HG02571 (cell line): ENCODE measurements at regions not wholly inside any gene's neighbourhood (a gene's known extent, or its start where the extent isn't known, plus 50 kb on each side); places are given as distances from the start of the nearest gene placed in this dataset.
"Not testable (repeated sequence)": the region's sequence is repeated elsewhere in the genome, so short reads cannot be mapped to it uniquely, and the experiment has no call there.

Source experiments
- ATAC-seq: cut with Tn5 transposase; IDR thresholded peaks from one replicate; pipeline ENCODE4 v1.9.1; 2021; ENCODE audit warnings: mild to moderate bottlenecking, moderate library complexity; ENCODE audit not compliant: unreplicated experiment

GRCh38 chr12:68984796-68985573 lies 52.0 kb upstream of the CPM start:
- ATAC-seq: no peak

DNA sequence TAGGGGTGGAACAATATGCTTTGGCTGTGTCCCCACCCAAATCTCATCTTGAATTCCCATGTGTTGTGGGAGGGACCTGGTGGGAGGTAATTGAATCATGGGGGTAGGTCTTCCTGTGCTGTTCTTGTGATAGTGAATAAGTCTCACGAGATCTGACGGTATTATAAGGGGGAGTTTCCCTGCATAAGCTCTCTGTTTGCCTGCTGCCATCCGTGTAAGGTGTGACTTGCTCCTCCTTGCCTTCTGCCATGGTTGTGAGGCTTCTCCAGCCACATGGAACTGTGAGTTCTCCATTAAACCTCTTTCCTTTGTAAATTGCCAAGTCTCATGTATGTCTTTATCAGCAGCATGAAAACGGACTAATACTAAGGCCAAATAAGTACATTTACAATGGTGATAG lies 64.6 kb upstream of the CPM start:
- not testable (repeated sequence) for ATAC-seq

- ATAC-seq: no peak
Observed at GRCh38 chr12:68998041-68998440, 65.1 kb upstream of the CPM start.

- ATAC-seq: no peak
Observed at GRCh38 chr12:69000074-69000473, 67.1 kb upstream of the CPM start.

- ATAC-seq: no peak
Observed at GRCh38 chr12:69000540-69001243, 67.7 kb upstream of the CPM start.

DNA sequence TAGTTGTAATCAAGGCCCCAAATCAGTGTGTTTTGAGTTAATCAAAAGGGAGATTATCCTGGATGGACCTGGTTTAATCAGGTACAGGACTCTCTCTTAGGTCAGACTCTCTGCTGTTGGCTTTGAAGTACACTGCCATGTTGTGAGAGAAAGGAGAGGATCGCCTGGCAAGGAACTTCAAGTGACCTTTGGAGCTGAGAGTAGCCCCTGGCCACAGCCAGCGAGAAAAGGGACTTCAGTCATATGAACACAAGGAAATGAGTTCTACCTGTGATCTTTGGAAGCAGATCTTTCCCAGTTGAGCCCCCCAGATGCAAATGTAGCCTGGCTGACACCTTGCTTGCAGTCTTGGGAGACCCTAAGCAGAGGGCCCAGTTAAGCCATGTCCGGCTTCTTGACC lies 68.3 kb upstream of the CPM start:
- ATAC-seq: no peak

GRCh38 chr12:69002969-69003368 lies 70.0 kb upstream of the CPM start:
- ATAC-seq: no peak

- no peak for ATAC-seq
Observed at GRCh38 chr12:69003991-69004390, 71.0 kb upstream of the CPM start.

GRCh38 chr12:69007101-69007854 lies 74.3 kb upstream of the CPM start:
- no peak for ATAC-seq

DNA sequence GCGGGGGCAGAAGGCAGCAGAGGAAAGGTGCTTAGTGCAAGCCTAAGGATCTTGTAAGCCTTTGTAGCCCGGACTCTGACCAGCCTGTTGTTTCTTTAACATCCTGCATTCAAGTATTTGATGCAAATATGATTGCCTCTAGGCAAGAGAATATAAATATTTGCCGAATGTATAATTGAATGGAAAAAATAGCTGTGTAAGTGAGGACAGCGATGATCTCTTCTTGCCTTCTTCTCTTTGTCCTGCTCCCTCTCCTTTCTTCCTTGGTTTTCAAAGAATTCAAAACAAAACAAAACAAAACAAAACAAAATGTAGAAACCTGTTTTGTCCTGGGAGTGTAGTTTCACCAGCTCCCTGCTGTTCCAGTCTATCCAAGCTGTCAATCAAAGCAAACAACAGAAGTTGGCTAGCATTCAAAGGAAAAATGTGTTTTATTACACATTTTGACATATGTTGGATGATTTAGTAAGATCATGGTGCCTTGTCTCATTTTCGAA lies 74.9 kb upstream of the CPM start:
- ATAC-seq: no peak

DNA sequence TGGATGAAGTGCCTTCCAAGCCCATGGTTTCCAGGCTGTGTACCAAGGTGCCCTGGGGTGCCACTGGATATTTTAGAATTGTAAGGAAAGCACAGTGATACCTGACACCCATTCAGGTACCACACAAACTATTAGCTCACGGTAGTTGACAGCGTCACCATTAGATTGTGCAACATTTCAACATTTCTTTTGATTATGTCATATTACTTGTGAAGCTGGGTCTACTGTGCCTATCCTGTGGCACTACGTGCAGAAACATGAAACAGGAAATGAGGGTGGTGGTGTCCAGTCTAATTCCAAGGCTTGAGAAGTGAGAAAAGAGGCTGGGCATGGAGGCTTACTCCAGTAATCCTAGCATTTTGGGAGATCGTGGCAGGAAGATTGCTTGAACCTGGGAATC lies 75.5 kb upstream of the CPM start:
- no peak for ATAC-seq

DNA sequence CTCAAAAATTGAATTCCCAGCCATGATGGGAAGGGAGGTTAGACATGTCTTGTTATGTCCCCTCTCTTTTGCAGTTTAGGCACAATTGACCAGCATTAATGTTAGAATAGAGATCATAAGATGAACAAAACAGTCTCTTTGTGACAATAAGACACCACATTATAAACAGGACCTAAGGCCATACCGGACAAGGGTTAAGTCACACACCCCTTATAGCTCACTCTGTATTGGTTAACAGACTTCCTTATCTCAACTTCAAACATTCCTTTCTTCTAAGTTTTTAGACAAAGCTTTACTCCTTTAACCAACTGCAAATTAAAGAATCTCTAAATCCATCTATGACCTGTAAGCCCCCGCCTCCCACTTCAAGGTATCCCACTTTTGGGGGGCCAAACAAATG lies 81.1 kb upstream of the CPM start:
- no peak for ATAC-seq

GRCh38 chr12:69015017-69015416 lies 82.0 kb upstream of the CPM start:
- no peak for ATAC-seq

DNA sequence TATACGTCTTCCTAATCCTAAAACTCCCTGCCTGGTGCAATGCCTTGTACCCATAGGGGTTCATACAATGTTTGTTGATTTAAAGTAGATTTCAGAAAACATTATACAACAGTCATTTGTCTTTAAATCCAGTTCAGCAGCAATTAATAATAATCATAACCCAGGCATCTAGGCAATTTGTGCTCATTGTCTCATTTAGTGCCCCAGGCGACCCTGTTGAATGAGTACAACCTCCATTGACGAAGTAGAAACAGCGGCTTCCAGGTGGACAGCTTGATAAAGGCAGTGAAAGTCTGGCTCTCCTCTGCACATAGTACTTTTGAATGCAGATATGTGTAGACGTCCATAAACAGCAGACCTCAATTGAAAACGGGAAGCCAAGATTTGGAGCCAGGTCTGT lies 82.9 kb upstream of the CPM start:
- no peak for ATAC-seq

DNA sequence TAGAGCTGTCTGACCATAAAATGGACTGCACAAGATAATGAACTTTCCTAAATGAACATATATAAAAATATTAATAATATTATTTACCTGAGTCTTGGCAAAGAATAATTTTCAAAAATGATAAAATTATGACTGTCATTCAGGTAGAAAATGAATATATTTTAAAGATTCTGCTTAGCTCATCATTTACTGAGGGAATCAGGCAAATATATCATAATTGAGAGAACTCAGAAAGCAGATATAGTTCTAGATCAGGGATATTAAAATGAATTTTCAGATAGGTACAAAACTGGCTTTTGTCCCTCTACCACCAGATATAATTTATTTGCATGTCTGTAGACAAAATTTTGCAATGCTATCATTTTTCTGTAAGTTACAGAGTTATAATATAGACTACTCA lies 86.1 kb upstream of the CPM start:
- ATAC-seq: no peak

GRCh38 chr12:69019910-69020309 lies 86.9 kb upstream of the CPM start:
- ATAC-seq: no peak

GRCh38 chr12:69022674-69023073 lies 89.7 kb upstream of the CPM start:
- no peak for ATAC-seq

DNA sequence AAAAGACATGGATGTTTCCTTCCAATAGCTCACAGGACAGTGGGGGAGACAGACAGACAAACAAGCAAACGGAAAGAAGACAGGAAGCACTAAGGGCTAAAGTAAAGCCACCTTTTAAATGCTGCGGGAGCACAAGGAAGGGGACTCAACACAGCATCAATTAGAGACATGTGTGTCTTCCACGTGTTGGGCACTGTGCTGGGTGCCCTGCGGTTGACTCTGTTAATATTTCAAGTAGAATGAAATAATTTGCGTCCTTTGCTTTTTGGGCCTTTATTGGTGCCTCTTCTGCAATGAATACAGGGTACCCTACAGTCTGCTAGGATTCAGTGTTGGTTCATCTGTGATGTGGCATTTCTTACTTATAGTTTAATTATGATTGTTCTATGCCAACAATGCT lies 90.9 kb upstream of the CPM start:
- no peak for ATAC-seq

GRCh38 chr12:69024413-69024812 lies 91.4 kb upstream of the CPM start:
- no peak for ATAC-seq

DNA sequence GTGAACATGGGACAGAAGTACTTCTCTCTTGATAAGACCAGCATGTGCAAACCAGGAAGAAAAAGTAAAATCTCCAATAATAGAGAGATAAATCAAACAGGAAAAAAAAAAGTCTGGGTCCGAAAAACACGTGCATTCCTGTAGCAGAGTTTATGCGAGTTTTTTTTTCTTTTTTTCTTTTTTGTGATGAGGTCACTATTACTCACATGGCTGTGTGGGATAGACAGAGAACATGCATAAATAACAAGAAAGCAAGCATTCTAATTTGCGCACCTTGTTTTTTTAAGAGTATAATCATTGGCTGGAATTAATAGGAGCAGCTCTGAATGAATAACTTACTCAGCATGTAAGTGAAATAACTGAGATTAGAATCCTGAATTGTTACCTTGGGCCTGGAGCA lies 91.9 kb upstream of the CPM start:
- ATAC-seq: no peak

DNA sequence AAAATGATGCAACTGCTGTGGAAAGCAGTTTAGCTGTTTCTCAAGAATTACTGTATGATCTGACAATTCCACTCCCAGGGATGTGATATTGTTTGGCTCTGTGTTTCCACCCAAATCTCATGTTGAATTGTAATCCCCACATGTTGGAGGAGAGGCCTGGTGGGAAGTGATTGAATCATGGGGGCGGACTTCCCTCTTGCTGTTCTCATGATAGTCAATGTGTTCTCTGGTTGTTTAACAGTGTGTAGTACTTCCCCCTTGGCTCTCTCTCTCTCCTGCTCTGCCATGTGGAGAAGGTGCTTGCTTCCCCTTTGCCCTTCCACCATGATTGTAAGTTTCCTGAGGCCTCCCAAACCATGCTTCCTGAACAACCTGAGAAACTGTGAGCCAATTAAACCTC lies 93.4 kb upstream of the CPM start:
- no peak for ATAC-seq

DNA sequence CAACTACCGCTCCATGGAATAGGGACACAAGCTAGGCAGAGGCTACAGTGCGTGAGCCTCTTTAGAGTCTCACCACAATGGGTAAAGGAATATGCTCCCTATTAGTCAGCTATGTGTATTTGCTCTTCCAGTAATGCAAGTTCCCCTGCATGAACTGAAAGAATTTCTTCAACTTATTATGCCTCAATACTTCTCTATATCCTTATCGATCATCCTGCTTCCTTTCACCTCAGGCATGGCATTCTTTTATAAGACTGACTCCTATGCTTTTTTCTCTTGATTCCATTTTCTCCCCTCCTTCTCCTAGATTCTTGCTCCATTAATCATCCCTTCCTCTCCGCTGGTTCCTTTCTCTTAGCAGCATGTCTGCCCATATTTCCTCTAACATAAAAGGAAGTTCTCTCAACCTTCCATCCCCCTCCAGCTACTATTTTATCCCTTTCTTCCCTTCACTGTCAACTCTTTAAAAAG lies 94.5 kb upstream of the CPM start:
- ATAC-seq: no peak
